ENCODE measurements at regions not wholly inside any gene's neighbourhood (a gene's known extent, or its start where the extent isn't known, plus 50 kb on each side); places are given as distances from the start of the nearest gene placed in this dataset.
"Not testable (repeated sequence)": the region's sequence is repeated elsewhere in the genome, so short reads cannot be mapped to it uniquely, and the experiment has no call there.

- Histone ChIP-seq H3K36me3 (ENCODE audit: control insufficient read depth, insufficient read depth, low read length) (no peaks in the 10 kb centered on the region), H3K4me3 (ENCODE audit: extremely low read depth, insufficient read depth, low read length, poor library complexity, severe bottlenecking) (no peak overlapping the region), H3K4me1 (ENCODE audit: control insufficient read depth, insufficient read depth, low read length, poor library complexity, severe bottlenecking) (no peaks in the 10 kb centered on the region), H3K27ac (ENCODE audit: low read depth, low read length, severe bottlenecking) (no peak overlapping the region), H3K9me3 (ENCODE audit: control insufficient read depth, low read length) (no peaks in the 10 kb centered on the region)
- WGBS, 2 experiments (ENCODE audit: insufficient coverage in 2 of 2) = no CpG with 5 or more reads among the region's 1 CpG
Measured at GRCh38 chr3:168678730-168679129, 583.0 kb upstream of the GOLIM4 start.

- Histone ChIP-seq H3K4me3 (ENCODE audit: extremely low read depth, insufficient read depth, low read length, poor library complexity, severe bottlenecking) (no peak overlapping the region), H3K36me3 (ENCODE audit: control insufficient read depth, insufficient read depth, low read length) (no peaks in the 10 kb centered on the region), H3K27ac (ENCODE audit: low read depth, low read length, severe bottlenecking) (no peak overlapping the region), H3K9me3 (ENCODE audit: control insufficient read depth, low read length) (no peaks in the 10 kb centered on the region), H3K4me1 (ENCODE audit: control insufficient read depth, insufficient read depth, low read length, poor library complexity, severe bottlenecking) (no peaks in the 10 kb centered on the region)
- 95 to 100% methylated on average over 3 of the region's 5 CpGs for WGBS, 2 experiments (ENCODE audit: insufficient coverage in 2 of 2)
Measured at GRCh38 chr3:168671091-168671490, 575.4 kb upstream of the GOLIM4 start.

- WGBS, 2 experiments (ENCODE audit: insufficient coverage in 2 of 2) = 100% methylated on average over 2 of the region's 6 CpGs; no CpG with 5 or more reads in 1 of the 2 experiments
- H3K36me3 ChIP-seq (ENCODE audit: control insufficient read depth, insufficient read depth, low read length); H3K4me3 ChIP-seq (ENCODE audit: extremely low read depth, insufficient read depth, low read length, poor library complexity, severe bottlenecking); H3K9me3 ChIP-seq (ENCODE audit: control insufficient read depth, low read length); H3K4me1 ChIP-seq (ENCODE audit: control insufficient read depth, insufficient read depth, low read length, poor library complexity, severe bottlenecking); H3K27ac ChIP-seq (ENCODE audit: low read depth, low read length, severe bottlenecking): not testable (repeated sequence)
Measured at GRCh38 chr3:168660879-168661657, 565.3 kb upstream of the GOLIM4 start.

GRCh38 chr3:168659015-168659414, 563.3 kb upstream of the GOLIM4 start:
- H3K36me3 ChIP-seq (ENCODE audit: control insufficient read depth, insufficient read depth, low read length) = no peaks in the 10 kb centered on the region
- H3K4me3 ChIP-seq (ENCODE audit: extremely low read depth, insufficient read depth, low read length, poor library complexity, severe bottlenecking) = no peak overlapping the region
- H3K4me1 ChIP-seq (ENCODE audit: control insufficient read depth, insufficient read depth, low read length, poor library complexity, severe bottlenecking) = no peaks in the 10 kb centered on the region
- no peaks in the 10 kb centered on the region for H3K9me3 ChIP-seq (ENCODE audit: control insufficient read depth, low read length)
- H3K27ac ChIP-seq (ENCODE audit: low read depth, low read length, severe bottlenecking) = no peak overlapping the region

- H3K4me1 ChIP-seq (ENCODE audit: control insufficient read depth, insufficient read depth, low read length, poor library complexity, severe bottlenecking) = no peaks in the 10 kb centered on the region
- WGBS, 2 experiments (ENCODE audit: insufficient coverage in 2 of 2) = 83% methylated on average over 1 of the region's 1 CpG; no CpG with 5 or more reads in 1 of the 2 experiments
- no peaks in the 10 kb centered on the region for H3K9me3 ChIP-seq (ENCODE audit: control insufficient read depth, low read length)
- H3K4me3 ChIP-seq (ENCODE audit: extremely low read depth, insufficient read depth, low read length, poor library complexity, severe bottlenecking) = no peak overlapping the region
- H3K36me3 ChIP-seq (ENCODE audit: control insufficient read depth, insufficient read depth, low read length) = no peaks in the 10 kb centered on the region
- no peak overlapping the region for H3K27ac ChIP-seq (ENCODE audit: low read depth, low read length, severe bottlenecking)
Measured at GRCh38 chr3:168655611-168656010, 559.9 kb upstream of the GOLIM4 start.

- no CpG with 5 or more reads among the region's 2 CpGs for WGBS, 2 experiments (ENCODE audit: insufficient coverage in 2 of 2)
- Histone ChIP-seq H3K4me3 (ENCODE audit: extremely low read depth, insufficient read depth, low read length, poor library complexity, severe bottlenecking) (no peak overlapping the region), H3K9me3 (ENCODE audit: control insufficient read depth, low read length) (no peaks in the 10 kb centered on the region)
Measured at GRCh38 chr3:168654700-168655099, 559.0 kb upstream of the GOLIM4 start.

GRCh38 chr3:168653255-168653654, 557.5 kb upstream of the GOLIM4 start:
- H3K4me3 ChIP-seq (ENCODE audit: extremely low read depth, insufficient read depth, low read length, poor library complexity, severe bottlenecking) = no peak overlapping the region
- no peak overlapping the region for H3K27ac ChIP-seq (ENCODE audit: low read depth, low read length, severe bottlenecking)
- no peaks in the 10 kb centered on the region for H3K4me1 ChIP-seq (ENCODE audit: control insufficient read depth, insufficient read depth, low read length, poor library complexity, severe bottlenecking)
- no peaks in the 10 kb centered on the region for H3K9me3 ChIP-seq (ENCODE audit: control insufficient read depth, low read length)
- WGBS, 2 experiments (ENCODE audit: insufficient coverage in 2 of 2) = no CpG with 5 or more reads among the region's 1 CpG
- no peaks in the 10 kb centered on the region for H3K36me3 ChIP-seq (ENCODE audit: control insufficient read depth, insufficient read depth, low read length)

More at GRCh38 chr3:168654700-168655099, 559.0 kb upstream of the GOLIM4 start:
- H3K27ac ChIP-seq (ENCODE audit: low read depth, low read length, severe bottlenecking) = no peak overlapping the region
- no peaks in the 10 kb centered on the region for H3K36me3 ChIP-seq (ENCODE audit: control insufficient read depth, insufficient read depth, low read length)
- H3K4me1 ChIP-seq (ENCODE audit: control insufficient read depth, insufficient read depth, low read length, poor library complexity, severe bottlenecking) = no peaks in the 10 kb centered on the region

GRCh38 chr3:168648321-168648720, 552.6 kb upstream of the GOLIM4 start:
- Histone ChIP-seq H3K27ac (ENCODE audit: low read depth, low read length, severe bottlenecking) (no peak overlapping the region), H3K4me1 (ENCODE audit: control insufficient read depth, insufficient read depth, low read length, poor library complexity, severe bottlenecking) (no peaks in the 10 kb centered on the region), H3K36me3 (ENCODE audit: control insufficient read depth, insufficient read depth, low read length) (no peaks in the 10 kb centered on the region), H3K4me3 (ENCODE audit: extremely low read depth, insufficient read depth, low read length, poor library complexity, severe bottlenecking) (no peak overlapping the region), H3K9me3 (ENCODE audit: control insufficient read depth, low read length) (no peaks in the 10 kb centered on the region)
- WGBS, 2 experiments (ENCODE audit: insufficient coverage in 2 of 2) = 80 to 100% methylated on average over 1 of the region's 3 CpGs

GRCh38 chr3:168647582-168647981, 551.9 kb upstream of the GOLIM4 start:
- H3K36me3 ChIP-seq (ENCODE audit: control insufficient read depth, insufficient read depth, low read length) = no peaks in the 10 kb centered on the region
- no peak overlapping the region for H3K27ac ChIP-seq (ENCODE audit: low read depth, low read length, severe bottlenecking)
- no peak overlapping the region for H3K4me3 ChIP-seq (ENCODE audit: extremely low read depth, insufficient read depth, low read length, poor library complexity, severe bottlenecking)
- no peaks in the 10 kb centered on the region for H3K9me3 ChIP-seq (ENCODE audit: control insufficient read depth, low read length)
- no peaks in the 10 kb centered on the region for H3K4me1 ChIP-seq (ENCODE audit: control insufficient read depth, insufficient read depth, low read length, poor library complexity, severe bottlenecking)

- H3K4me1 ChIP-seq (ENCODE audit: control insufficient read depth, insufficient read depth, low read length, poor library complexity, severe bottlenecking) = no peaks in the 10 kb centered on the region
- no peak overlapping the region for H3K27ac ChIP-seq (ENCODE audit: low read depth, low read length, severe bottlenecking)
- 79 to 90% methylated on average over 1 to 2 of the region's 2 CpGs for WGBS, 2 experiments (ENCODE audit: insufficient coverage in 2 of 2)
- no peaks in the 10 kb centered on the region for H3K9me3 ChIP-seq (ENCODE audit: control insufficient read depth, low read length)
- H3K4me3 ChIP-seq (ENCODE audit: extremely low read depth, insufficient read depth, low read length, poor library complexity, severe bottlenecking) = no peak overlapping the region
- no peaks in the 10 kb centered on the region for H3K36me3 ChIP-seq (ENCODE audit: control insufficient read depth, insufficient read depth, low read length)
Measured at GRCh38 chr3:168645180-168645579, 549.5 kb upstream of the GOLIM4 start.

GRCh38 chr3:168628549-168628948, 532.8 kb upstream of the GOLIM4 start:
- Histone ChIP-seq H3K4me1 (ENCODE audit: control insufficient read depth, insufficient read depth, low read length, poor library complexity, severe bottlenecking) (no peaks in the 10 kb centered on the region), H3K4me3 (ENCODE audit: extremely low read depth, insufficient read depth, low read length, poor library complexity, severe bottlenecking) (no peak overlapping the region), H3K9me3 (ENCODE audit: control insufficient read depth, low read length) (no peaks in the 10 kb centered on the region), H3K27ac (ENCODE audit: low read depth, low read length, severe bottlenecking) (no peak overlapping the region), H3K36me3 (ENCODE audit: control insufficient read depth, insufficient read depth, low read length) (no peaks in the 10 kb centered on the region)

Measured in mesodermal cell (in vitro differentiated cells).